HG03039 (cell line): ENCODE measurements at regions not wholly inside any gene's neighbourhood (a gene's known extent, or its start where the extent isn't known, plus 50 kb on each side); places are given as distances from the start of the nearest gene placed in this dataset.

ENCODE experiments used
- ATAC-seq: cut with Tn5 transposase; IDR thresholded peaks from one replicate; pipeline ENCODE4 v1.9.1; 2021; ENCODE audit warnings: mild to moderate bottlenecking, moderate library complexity; ENCODE audit not compliant: unreplicated experiment

GRCh38 chr16:86414991-86415740 is 95.2 kb upstream of the FOXF1 start:
- ATAC-seq = no peak

DNA sequence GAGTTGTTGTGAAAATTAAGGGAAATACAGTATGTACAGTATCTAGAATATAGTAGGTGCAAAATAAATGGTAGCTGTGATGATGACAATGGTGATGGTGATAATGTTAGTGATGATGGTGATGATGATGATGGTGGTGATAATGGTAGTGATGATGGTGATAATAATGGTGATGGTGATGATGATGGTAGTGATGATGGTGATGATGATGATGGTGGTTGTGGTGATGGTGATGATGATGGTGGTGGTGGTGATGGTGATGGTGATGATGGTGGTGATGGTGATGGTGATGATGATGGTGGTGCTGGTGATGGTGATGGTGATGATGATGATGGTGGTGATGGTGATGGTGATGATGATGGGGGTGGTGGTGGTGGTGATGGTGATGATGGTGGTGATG is 91.3 kb upstream of the FOXF1 start:
- ATAC-seq = no peak

- no peak for ATAC-seq
Observed at GRCh38 chr16:86419518-86419917, 90.8 kb upstream of the FOXF1 start.

DNA sequence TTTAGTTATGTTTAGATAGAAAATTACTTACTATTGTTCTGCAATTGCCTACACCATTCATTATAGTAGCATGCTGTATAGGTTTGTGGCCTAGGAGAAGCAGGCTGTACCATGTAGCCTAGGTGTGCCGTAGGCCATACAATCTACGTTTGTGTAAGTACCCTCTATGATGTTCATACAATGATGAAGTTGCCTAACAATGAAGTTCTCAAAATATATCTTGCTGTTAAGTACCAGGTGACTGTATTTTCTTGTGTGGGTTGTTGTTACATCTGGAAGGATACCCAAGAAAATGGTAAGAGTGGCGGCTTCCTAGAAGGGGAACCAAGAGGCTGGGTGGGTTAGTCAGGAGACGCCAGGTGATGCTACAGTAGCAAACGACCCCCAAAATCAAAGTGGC is 88.3 kb upstream of the FOXF1 start:
- ATAC-seq = no peak

- no peak for ATAC-seq
Observed at GRCh38 chr16:86424398-86424797, 85.9 kb upstream of the FOXF1 start.

- ATAC-seq = no peak
Observed at GRCh38 chr16:86424985-86425384, 85.3 kb upstream of the FOXF1 start.

GRCh38 chr16:86426063-86426642 is 84.2 kb upstream of the FOXF1 start:
- no peak for ATAC-seq

GRCh38 chr16:86427433-86427851 is 82.9 kb upstream of the FOXF1 start:
- no peak for ATAC-seq

GRCh38 chr16:86428729-86429517 is 81.4 kb upstream of the FOXF1 start:
- no peak for ATAC-seq

GRCh38 chr16:86429663-86430062 is 80.7 kb upstream of the FOXF1 start:
- no peak for ATAC-seq

- ATAC-seq = no peak
Observed at GRCh38 chr16:86430814-86431213, 79.5 kb upstream of the FOXF1 start.

DNA sequence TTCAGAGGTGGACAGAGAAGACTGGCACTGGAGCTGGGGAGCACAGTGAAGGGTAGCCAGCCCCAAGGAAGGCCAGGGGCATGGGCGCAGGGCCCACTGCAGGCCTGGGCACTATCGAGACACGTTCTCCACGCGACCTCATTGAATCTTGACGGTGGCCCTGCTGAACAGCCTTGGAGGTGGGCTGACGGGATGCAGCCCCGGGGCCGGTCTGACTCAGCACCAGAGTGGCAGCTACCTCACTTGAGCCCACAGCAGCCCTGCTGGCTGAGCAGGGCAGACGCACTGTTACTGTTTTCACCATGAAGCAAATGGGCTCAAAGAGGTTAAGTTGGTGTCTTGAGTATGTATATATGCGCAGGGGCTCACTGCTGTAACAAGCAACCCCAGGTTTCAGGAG is 78.8 kb upstream of the FOXF1 start:
- no peak for ATAC-seq

- ATAC-seq = no peak
Observed at GRCh38 chr16:86432048-86432447, 78.3 kb upstream of the FOXF1 start.

GRCh38 chr16:86432691-86433090 is 77.6 kb upstream of the FOXF1 start:
- no peak for ATAC-seq

GRCh38 chr16:86436466-86437185 is 73.7 kb upstream of the FOXF1 start:
- ATAC-seq = no peak

- no peak for ATAC-seq
Observed at GRCh38 chr16:86437348-86437747, 73.0 kb upstream of the FOXF1 start.

DNA sequence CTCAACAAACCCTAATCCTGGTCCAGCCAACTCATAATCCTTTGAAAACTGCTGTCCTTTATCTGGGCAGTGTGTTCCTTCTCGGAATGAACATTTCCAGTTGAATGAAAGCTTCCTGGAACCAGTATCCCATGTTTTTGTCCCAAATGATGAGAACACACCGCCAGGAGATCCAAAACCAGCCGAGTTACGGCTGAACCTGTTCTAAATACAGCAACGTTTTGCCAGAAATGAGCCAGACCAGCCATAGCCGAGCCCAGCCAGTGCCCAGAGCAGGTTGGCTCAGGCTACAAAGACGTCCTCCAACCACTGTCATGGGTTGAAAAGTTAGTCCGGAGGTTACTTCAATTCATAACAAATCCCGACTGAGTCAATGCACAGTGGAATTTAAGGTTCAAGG is 67.6 kb upstream of the FOXF1 start:
- no peak for ATAC-seq

GRCh38 chr16:86443508-86444147 is 66.7 kb upstream of the FOXF1 start:
- ATAC-seq = no peak

- ATAC-seq = no peak
Observed at GRCh38 chr16:86444261-86444660, 66.1 kb upstream of the FOXF1 start.

DNA sequence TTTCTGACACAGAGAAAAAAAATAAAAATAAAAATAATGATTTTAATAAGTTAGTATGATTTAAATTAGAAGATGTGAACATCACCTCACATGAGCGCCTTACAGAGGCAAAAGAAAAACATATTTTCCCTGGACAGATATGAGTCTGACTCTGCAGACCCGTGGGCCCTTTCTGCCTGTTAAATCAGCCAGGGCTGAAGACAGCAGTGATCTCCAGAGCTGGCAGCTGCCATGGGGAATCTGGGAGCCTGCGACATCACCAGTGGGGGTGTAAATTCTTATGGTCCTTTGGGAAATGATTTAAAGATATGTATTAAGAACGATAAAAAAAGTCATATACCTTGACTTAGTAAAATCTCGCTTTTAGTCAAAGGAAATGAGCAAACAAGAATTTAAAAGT is 65.7 kb upstream of the FOXF1 start:
- ATAC-seq = no peak

DNA sequence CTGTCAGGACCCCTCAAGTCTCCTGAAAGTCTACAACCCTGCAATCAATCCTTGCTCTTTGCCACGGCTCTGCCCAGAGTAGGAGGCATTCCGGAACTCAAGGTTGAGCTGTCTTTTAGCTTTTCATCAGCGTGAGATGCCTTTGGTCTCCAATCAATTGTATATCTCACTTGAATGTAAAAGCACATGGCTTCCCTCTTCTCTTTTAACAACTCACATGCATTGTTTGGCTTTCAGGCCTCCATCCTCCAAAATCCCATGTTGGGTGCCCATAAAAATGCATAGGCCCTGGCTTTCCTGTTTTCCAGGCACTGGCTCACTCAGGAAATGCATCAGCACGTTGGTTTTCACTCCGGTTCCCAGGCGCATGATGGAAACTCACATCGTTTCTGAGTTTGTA is 64.0 kb upstream of the FOXF1 start:
- no peak for ATAC-seq
